Aorta (tissue), 5 donors: ENCODE measurements at regions not wholly inside any gene's neighbourhood (a gene's known extent, or its start where the extent isn't known, plus 50 kb on each side); places are given as distances from the start of the nearest gene placed in this dataset.

Experiments
- ATAC-seq: fragments of 200-7000 bp; cut with Tn5 transposase; one replicate; pipeline ENCODE4 v1.9.1; 2022; ENCODE audit warnings: moderate library complexity; ENCODE audit not compliant: low FRiP score
- DNase-seq, 2 donors: peaks; one replicate each; pipeline ENCODE4 v3.0.0-alpha.2; 2020
- H3K27ac ChIP-seq, 2 donors: one replicate each; pipeline ENCODE4 v1.5.1; 2013; ENCODE audit warnings: low read length in 2 of 2, mild to moderate bottlenecking in 2 of 2, moderate library complexity in 2 of 2, control low read depth in 1 of 2, inconsistent platforms in 1 of 2, low read depth in 1 of 2
- H3K27me3 ChIP-seq, 2 donors: one replicate each; pipeline ENCODE4 v1.6.1; 2013; ENCODE audit warnings: control low read depth in 1 of 2, low read length in 1 of 2, mild to moderate bottlenecking in 1 of 2, moderate library complexity in 1 of 2; ENCODE audit not compliant: insufficient read depth in 2 of 2, control insufficient read depth in 1 of 2
- H3K36me3 ChIP-seq, 2 donors: one replicate each; pipeline ENCODE4 v1.6.1; 2013; ENCODE audit warnings: control low read depth in 1 of 2, low read length in 1 of 2, mild to moderate bottlenecking in 1 of 2; ENCODE audit not compliant: insufficient read depth in 2 of 2, control insufficient read depth in 1 of 2
- H3K4me1 ChIP-seq, 2 donors: one replicate each; pipeline ENCODE4 v1.6.1; 2013; ENCODE audit warnings: low read length in 2 of 2, control low read depth in 1 of 2, mild to moderate bottlenecking in 1 of 2, moderate library complexity in 1 of 2; ENCODE audit not compliant: insufficient read depth in 2 of 2, control insufficient read depth in 1 of 2
- H3K4me3 ChIP-seq, 2 donors: one replicate each; pipeline ENCODE4 v1.5.1; 2013; ENCODE audit warnings: low read length in 2 of 2, control low read depth in 1 of 2, mild to moderate bottlenecking in 1 of 2
- H3K9me3 ChIP-seq: one replicate; pipeline ENCODE4 v1.6.1; 2013; ENCODE audit warnings: mild to moderate bottlenecking, low read length; ENCODE audit not compliant: control insufficient read depth
- WGBS, 2 donors: extraction: QIAGEN DNeasy Blood & Tissue Kit; methylation state at CpG; one replicate each; pipeline ENCODE4 v1.1.7; 2013; 5-methylcytosine and 5-hydroxymethylcytosine counted together
- intact Hi-C, 2 donors: fragments of 100-400 bp; cut with DNase I; formaldehyde crosslinking; loops; one replicate each; pipeline versions ENCODE4 v1.14.2 to v1.15.0; 2022
- donor health status: healthy with polysubstance abuse.
- donor health status: Bipolar disorder and iron deficiency.
- donor health status: DM: no; HTN: no; CAD: no.
- donor health status: DM: no; HTN: no; CAD: no.
- donor health status: DM: yes; HTN: yes; CAD: no.

- Histone ChIP-seq H3K4me1 (no peaks in the 10 kb centered on the region), H3K27ac (no peak overlapping the region), H3K36me3 (no peaks in the 10 kb centered on the region), H3K9me3 (no peaks in the 10 kb centered on the region), H3K4me3 (no peak overlapping the region), H3K27me3 (no peaks in the 10 kb centered on the region)
- DNase-seq, result no peak
- WGBS, 2 donors, result 66 to 67% methylated on average over 5 of the region's 5 CpGs
- no peak for ATAC-seq
- intact Hi-C loops, result loop anchor here (2.0 to 5.0 kb wide), 2 partner anchors 192 to 603 kb away; no protein-coding TSS in a partner anchor
Observed at GRCh38 chr4:41883988-41884734, 51.1 kb upstream of the TMEM33 start.

GRCh38 chr4:41882625-41883347 lies 52.4 kb upstream of the TMEM33 start:
- peak; percentile 84 for ATAC-seq
- no peak overlapping the region for H3K27ac ChIP-seq
- H3K9me3 ChIP-seq, result no peaks in the 10 kb centered on the region
- peak in 1 of 2 donors; percentile 84 for DNase-seq
- H3K4me1 ChIP-seq, result no peaks in the 10 kb centered on the region
- WGBS, 2 donors, result 15% methylated on average over 34 of the region's 34 CpGs
- H3K4me3 ChIP-seq, result peak overlapping the region; percentile 2 to 56
- H3K27me3 ChIP-seq, result no peaks in the 10 kb centered on the region
- intact Hi-C loops, result loop anchor here in 1 of 2 donors (5.0 kb wide), 1 partner anchor 190 kb away; no protein-coding TSS in a partner anchor
- H3K36me3 ChIP-seq, result no peaks in the 10 kb centered on the region

GRCh38 chr4:41881981-41882624 lies 53.1 kb upstream of the TMEM33 start:
- Histone ChIP-seq H3K4me1 (no peaks in the 10 kb centered on the region), H3K27ac (no peak overlapping the region), H3K9me3 (no peaks in the 10 kb centered on the region), H3K27me3 (no peaks in the 10 kb centered on the region), H3K36me3 (no peaks in the 10 kb centered on the region), H3K4me3 (peak overlapping the region; percentile 2 to 56)
- intact Hi-C loops, result loop anchor here in 1 of 2 donors (5.0 kb wide), 1 partner anchor 190 kb away; no protein-coding TSS in a partner anchor
- ATAC-seq, result no peak
- peak in 1 of 2 donors; percentile 72 for DNase-seq
- 2 to 3% methylated on average over 50 to 53 of the region's 53 CpGs for WGBS, 2 donors

DNA sequence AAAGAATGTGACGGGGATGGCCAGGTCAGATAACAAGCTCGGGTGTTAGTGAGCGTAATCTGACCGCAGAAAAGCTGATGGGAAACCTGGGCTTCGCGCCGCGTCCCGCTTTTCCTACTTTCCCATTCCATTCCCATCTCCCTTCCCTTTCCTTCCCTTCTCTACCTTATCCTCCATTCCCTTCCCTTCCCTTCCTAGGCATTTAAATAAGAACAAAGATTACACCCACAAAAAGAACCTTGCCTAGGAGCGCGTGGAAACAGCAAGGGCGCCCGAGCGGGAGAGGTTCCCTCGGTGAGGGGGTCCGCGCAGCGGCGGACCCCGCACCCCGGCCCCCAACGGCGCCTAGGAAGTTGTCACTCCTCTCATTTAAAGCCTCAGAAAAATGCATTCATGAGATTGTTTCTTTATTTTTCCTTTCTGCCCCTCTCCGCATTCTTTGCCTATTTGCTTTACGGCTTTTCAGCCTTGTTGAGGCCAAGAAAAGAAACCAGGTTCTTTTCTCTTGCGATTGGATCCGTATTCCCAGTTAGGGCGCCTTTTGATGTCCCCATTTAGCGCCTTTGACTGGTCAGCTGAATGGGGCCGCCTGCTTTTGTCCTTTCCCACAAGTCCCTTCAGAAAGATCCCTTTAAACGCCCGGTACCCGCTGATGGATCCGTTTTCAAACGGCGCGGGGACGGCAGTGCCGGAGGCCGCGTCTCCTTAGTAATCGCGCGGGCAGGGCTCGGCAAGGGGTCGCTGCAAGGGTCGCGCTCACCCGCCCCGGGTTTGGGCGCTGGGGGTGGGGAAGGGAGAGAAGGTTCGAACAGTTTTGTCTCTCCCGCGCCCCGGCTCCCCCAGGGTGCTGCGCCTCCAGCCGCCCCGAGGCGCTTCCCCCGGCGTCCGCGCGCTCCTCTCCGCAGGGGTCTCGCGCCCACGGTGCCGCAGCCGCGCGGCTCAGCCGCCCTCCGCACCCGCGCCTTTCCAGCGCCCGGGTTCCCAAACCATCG lies 54.1 kb upstream of the TMEM33 start:
- DNase-seq, result no peak
- Histone ChIP-seq H3K27me3 (no peaks in the 10 kb centered on the region), H3K4me3 (peak overlapping the region; percentile 12 to 56), H3K9me3 (no peaks in the 10 kb centered on the region), H3K36me3 (no peaks in the 10 kb centered on the region), H3K27ac (no peak overlapping the region), H3K4me1 (no peaks in the 10 kb centered on the region)
- intact Hi-C loops, result loop anchor here in 1 of 2 donors (5.0 kb wide), 1 partner anchor 189 kb away; no protein-coding TSS in a partner anchor
- ATAC-seq, result no peak
- 1 to 2% methylated on average over 69 to 79 of the region's 79 CpGs for WGBS, 2 donors

DNA sequence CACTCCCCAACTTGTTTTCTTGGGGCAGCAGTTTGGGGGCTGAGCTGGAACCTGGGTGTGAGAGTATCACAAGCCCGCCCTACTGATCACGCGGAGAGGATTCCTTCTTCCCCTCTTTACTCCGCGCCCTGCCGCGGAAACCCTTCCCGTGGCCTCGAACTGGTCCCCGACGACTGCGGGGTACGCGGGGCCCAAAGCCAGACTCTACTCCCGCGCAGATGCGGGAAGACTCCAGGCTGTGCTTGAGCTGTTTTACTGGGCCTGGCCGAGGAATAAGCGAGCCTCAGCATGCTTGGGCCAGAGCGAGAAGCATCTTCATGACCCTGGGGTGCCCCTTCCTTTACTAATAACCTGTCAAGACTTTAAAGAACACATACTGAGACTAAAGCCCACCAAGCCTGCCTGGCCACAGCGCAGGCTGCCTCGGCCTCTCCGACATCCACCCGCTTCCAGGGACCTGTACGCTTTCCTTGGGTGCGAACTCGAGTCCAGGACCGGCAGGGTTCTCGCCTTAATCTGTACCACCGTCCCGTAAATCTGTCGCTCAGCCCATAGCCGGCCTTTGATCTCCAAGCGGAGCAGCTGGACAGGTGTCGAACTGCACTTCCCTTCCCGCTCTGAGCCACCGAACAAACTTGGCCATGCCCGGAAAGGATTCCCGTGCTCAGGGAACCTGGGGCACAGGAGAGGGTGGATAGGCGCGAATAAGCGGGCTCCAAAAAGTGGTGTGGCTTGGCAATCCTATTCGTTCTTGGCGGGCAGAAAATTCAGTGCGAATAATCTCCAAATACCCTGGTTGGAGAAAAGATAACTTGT lies 55.0 kb upstream of the TMEM33 start:
- H3K27me3 ChIP-seq, result no peaks in the 10 kb centered on the region
- no peak overlapping the region for H3K4me3 ChIP-seq
- 6 to 8% methylated on average over 43 to 45 of the region's 45 CpGs for WGBS, 2 donors

DNA sequence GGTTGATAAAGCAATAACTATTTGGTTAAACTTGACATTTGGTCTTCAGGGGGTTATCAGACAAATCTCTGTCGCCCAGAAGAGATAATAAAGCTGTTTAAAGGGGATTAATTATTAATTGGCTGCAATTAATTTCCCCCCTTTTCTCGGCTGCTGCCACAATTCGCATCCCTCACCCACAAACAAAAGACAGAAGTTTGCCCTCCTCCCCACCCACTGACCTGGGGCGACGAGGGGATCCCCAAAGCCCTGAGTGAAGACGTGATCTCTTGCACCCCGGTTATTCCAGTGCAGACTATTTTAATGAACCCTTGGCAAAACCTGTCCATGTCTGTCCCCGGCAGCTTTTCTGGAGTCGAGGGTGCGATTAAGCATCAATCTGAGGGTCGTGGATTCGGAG lies 55.7 kb upstream of the TMEM33 start:
- Histone ChIP-seq H3K27ac (no peak overlapping the region), H3K27me3 (no peaks in the 10 kb centered on the region), H3K9me3 (no peaks in the 10 kb centered on the region), H3K4me3 (no peak overlapping the region), H3K4me1 (no peaks in the 10 kb centered on the region), H3K36me3 (no peaks in the 10 kb centered on the region)
- no peak for ATAC-seq
- intact Hi-C loops, result no loop called here
- WGBS, 2 donors, result 15 to 16% methylated on average over 12 of the region's 12 CpGs
- DNase-seq, result no peak

More for the DNA sequence above, 55.0 kb upstream of the TMEM33 start:
- no peak for ATAC-seq
- no peak for DNase-seq
- Histone ChIP-seq H3K27ac (no peak overlapping the region), H3K9me3 (no peaks in the 10 kb centered on the region), H3K4me1 (no peaks in the 10 kb centered on the region), H3K36me3 (no peaks in the 10 kb centered on the region)
- intact Hi-C loops, result loop anchor here in 1 of 2 donors (5.0 kb wide), 1 partner anchor 188 kb away; no protein-coding TSS in a partner anchor

DNA sequence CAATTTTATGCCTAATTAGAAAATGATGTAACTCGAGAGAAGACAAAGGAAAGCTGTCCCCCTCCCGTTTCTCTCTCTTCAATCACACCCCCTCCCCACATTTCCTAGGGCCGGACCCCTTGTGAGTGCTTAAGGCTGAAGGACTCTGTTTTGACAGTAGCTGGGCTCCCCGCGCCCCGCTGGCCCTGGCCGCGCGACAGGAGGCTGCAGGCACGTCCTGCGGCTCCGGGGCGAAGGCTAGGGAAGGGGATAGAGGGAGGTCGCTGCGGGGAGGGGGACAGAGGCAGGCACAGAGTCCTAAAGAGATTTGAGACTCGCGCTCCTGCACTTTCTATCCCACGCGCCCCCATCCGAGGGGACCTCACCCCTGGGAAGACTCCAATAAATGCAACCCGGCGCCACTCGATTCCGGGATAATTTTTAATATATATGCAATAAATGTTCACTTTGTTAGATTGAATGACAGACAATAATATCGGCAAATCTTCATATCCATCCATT lies 56.2 kb upstream of the TMEM33 start:
- intact Hi-C loops, result no loop called here
- Histone ChIP-seq H3K36me3 (no peaks in the 10 kb centered on the region), H3K4me1 (no peaks in the 10 kb centered on the region), H3K27me3 (no peaks in the 10 kb centered on the region), H3K27ac (no peak overlapping the region), H3K4me3 (no peak overlapping the region), H3K9me3 (no peaks in the 10 kb centered on the region)
- 10 to 13% methylated on average over 25 of the region's 25 CpGs for WGBS, 2 donors
- no peak for DNase-seq
- no peak for ATAC-seq
